ENCODE measurements at regions not wholly inside any gene's neighbourhood (a gene's known extent, or its start where the extent isn't known, plus 50 kb on each side); places are given as distances from the start of the nearest gene placed in this dataset.
A peak's percentile ranks its signal among the peaks of the same experiment; 100 is the strongest.

GRCh38 chr2:222058819-222059445 lies 239.9 kb downstream of the PAX3 start:
- DNase-seq = no peak

DNA sequence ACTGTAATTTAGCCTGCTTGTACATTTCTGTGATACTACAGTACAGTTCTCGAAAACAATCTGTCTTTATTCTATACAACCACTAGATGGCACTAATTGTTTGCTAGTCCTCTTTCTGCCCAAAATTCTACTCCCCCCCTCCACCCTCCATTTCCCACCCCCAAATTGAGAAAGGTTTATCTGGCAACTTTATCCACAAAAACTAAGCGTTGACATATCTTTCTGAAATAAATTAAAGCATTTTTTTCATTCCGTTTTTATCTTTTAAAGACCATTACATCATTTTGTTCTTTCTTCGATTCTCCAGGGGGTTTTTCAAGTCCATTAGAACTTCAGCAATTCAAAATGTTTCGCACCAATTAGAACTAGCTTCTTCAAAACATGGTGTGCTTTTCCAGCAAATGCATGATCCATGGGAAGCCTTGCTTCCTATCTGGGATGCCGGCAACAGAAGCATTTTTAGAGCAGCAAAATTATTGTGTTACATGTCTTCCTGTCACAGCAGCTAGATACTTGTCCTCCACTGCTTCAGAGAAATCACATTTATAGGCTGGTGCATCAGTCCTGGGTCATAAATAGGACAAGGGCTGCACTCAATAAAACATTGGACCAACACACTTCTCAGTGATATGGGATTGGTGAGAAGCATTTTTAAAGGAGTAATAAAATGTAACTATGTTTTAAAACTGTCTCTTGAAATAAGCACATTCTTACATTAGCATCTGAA lies 241.3 kb downstream of the PAX3 start:
- DNase-seq = peak in 1 of 2 experiments; percentile 25

DNA sequence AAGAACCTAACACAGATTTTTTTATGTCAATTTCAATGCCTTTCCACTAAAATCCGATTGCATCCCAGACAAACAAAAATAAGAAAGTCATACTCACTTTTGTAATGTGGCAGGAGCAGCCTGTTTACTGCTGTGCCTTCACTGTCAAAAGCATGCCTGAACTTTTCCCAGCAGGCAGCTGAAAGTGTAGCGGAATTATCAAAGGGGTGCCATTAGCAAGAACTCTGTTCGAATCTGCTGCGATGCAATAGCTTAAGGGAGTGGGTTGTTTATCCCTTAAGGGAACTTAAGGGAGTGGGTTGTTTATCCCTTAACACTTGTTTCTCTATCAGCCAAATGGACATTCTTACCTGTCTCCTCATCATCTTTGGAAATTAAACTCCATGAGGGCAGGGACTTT lies 243.5 kb downstream of the PAX3 start:
- DNase-seq = no peak

DNA sequence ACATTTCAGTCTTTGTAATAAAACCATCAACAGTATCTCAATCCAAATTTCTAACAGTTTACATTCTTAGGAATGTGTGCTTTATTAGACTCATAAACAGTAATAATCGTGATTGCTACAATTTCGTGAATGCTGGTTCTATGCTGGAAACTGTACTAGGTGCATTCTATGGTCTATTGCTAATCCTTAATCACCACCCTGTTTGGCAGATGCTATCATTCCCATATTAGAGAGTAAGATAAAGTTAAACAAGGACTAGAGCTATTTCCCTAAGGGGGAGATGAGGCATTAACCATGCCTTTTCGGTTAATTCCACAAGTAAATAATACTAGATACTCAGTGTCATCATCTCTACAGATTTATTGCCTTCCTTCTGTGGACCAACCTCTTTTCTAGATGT lies 244.0 kb downstream of the PAX3 start:
- no peak for DNase-seq

DNA sequence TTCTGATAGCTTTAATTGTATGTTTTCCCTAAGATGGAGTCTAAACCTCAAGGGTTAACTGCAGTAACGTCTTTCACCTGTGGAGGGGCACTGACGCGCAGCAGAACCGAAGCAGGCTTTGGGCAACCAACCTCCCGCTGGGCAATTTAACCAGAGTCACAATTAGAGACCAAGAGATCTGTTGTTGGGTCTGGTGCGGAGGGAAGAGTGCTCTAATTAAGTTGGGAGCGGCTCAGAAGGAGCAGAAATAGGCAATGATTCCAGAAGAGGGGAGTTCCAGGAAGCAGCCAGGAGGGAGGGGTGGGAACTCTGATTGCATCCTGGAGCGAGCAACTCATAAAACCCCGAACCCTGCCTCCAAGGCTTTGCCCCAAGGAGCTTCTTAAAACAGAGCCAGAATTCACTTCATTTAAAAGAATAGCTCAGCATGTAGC lies 245.8 kb downstream of the PAX3 start:
- DNase-seq = no peak

- DNase-seq = no peak
Observed at GRCh38 chr2:222050981-222051380, 247.8 kb downstream of the PAX3 start.

GRCh38 chr2:222049946-222050345 lies 248.9 kb downstream of the PAX3 start:
- DNase-seq = no peak

DNA sequence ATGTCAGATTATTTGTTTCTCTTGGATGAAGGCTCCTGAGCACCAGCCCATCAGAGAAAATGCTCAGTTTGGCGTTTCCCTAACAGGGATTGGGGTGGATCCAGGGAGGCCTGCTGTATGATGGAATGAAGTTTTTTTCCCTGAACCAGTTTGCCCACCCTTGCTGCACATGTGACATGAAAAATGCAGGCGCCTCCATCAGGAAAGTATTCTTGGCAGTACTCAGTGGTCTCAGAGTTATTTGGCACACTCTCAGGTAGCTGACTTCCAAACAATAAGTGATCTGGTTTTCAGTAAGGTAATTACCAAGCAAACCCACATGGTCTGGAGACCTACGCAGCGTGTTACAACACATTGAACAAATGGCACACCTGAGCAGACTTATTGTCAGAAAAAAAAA lies 254.9 kb downstream of the PAX3 start:
- DNase-seq = no peak

DNA sequence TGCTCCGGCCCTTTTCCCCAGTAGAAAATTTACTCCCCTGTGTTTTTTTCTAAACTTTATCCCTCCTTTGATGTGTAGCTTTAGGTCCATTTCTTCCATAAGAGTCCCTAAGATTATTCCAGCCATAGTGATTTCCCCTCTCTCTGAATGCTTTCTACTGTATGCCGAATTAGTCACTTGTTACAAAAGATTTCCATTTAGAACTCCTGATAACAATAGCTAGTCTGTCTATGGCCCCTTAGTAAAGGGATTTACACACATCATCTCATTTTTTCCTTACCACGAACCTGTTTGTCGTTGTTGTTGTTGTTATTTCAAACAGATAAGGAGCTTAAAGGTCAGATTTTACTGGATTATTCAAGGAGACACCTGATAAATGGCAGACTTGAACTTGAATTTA lies 256.1 kb downstream of the PAX3 start:
- no peak for DNase-seq

GRCh38 chr2:222040333-222040732 lies 258.5 kb downstream of the PAX3 start:
- DNase-seq = no peak

DNA sequence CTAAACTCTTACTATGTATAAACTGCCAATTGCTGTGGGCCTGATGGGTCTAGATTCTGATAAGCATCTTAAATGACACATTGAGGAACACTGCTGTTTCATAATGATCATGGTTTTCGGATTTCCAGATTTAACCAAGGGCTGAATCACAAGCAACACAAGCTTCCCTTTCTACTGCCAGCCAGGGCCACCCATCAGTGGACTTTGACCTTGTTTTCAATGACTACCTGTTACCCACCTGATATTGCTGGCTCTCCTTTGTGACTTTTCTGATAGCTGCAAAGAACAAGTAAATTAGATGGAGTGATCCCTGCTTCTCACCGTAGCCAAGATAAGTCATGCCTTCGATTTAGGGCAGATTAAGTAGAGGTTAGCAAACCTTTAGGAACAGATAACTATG lies 259.0 kb downstream of the PAX3 start:
- no peak for DNase-seq

DNA sequence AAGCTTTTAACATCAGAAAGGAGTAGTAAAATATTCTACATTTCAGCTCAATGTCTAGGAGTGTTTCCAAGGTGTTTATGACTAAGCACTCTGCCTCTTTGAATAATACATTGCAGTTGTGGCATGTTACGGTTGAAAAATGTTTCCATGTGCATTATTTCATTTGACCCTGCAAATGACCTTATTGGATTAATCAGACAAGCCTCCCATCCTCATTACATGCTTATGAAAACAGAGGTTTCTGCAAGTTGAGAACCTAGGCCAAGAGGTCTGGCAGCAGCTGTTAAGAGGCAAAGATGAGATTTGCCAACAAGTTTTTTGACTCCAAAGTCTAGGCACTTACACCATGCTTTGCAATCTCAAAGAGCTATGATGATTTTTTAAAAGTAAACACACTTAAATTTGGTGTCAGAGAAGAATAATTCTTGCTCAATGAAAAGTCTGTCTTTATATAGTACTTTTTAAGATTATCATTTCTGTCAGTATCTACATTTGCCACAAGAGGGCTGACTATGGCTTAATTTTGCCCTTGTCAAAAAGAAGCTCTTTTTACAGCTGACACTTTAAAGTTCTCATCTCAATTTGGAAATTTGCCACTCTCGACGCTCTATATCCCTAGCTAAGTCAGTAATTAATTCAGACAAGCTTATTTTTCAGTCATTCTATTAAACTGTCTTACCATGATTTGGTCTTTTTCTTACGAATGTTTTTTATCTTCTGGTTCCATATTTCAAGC lies 260.6 kb downstream of the PAX3 start:
- DNase-seq = peak; percentile 11 to 15

DNA sequence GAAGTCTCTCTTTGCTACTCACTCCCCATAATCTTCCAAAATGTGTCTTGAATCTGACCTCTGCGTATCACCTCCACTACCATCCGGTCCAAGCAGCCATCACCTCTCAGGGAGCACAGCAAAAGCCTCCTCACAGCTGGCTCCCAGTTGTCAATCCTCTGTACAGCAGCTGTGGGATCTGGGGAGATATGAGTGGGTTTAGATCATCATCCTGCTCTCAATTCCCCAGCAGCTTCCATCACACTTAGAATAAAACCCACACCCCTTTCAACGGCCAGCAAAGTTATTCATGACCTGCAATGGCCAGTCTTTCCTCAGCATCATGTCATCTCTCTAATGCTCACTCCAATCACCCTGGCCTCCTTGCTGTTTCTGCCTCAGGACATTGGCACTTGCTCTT lies 261.6 kb downstream of the PAX3 start:
- no peak for DNase-seq

GRCh38 chr2:222034058-222034457 lies 264.7 kb downstream of the PAX3 start:
- no peak for DNase-seq

DNA sequence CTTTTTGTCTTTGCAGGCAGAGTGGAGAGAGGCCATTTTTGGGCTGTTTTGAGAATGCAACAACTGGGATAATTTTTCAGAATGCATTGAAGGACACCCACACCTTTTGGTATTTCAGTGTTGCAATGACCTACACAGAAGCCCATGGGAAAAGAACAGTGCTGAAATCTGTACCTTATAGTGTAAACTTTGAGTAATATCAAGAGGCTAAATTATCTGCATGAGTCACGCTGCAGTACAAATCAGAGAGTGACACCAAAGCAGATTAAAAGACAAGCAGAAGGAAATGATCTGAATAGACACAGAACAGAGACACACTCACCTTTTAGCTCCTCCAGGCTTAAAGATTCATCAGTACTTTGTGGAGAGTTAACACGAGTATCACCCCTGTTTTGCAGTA lies 265.3 kb downstream of the PAX3 start:
- no peak for DNase-seq

DNA sequence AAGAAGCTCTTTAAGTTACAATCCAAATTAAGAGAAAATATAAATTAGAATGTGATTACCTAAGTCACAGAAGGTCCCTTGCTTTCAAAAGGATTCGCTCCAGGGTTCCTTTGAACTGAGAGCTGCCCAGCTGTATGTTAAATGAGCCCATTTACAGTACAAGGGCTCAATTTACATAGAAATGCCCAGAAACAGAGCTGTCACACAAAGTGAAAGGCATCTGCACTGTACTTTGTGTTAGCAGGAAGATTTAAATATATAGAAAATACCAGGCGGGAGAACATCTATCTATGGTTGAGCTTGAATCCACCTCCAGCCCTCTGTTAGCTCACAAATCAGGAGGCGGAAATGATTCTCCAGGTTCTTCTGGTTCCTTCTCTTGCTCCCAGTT lies 272.9 kb downstream of the PAX3 start:
- no peak for DNase-seq

- peak in 1 of 2 experiments; percentile 2 for DNase-seq
Observed at GRCh38 chr2:222024932-222025880, 273.6 kb downstream of the PAX3 start.

DNA sequence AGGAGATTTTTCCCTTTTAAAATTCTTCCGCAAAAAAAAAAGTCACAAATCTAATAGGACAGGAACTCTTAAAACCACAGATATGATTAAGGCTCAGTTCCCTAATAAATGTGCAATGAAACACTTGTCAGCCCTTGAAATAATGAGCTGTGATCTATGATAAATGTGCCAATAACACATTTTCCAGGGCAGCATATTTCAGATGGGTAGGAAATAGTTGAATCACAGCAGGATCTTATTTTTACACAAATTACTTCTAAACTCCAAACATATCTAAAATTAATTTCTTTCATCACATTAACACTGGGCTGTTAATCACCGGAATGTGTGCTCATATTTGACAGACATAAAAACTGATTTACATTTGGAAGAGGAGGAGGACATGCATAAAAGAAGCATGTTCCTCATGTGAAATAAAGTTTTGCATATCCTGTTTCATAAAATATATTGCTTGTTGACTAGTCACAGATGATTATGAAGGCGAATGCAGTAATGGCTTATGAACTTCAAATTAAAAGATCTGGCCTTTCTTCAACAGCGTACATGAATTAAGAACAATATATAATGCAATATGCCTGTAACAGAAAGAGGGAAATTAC lies 281.4 kb downstream of the PAX3 start:
- DNase-seq = no peak

DNA sequence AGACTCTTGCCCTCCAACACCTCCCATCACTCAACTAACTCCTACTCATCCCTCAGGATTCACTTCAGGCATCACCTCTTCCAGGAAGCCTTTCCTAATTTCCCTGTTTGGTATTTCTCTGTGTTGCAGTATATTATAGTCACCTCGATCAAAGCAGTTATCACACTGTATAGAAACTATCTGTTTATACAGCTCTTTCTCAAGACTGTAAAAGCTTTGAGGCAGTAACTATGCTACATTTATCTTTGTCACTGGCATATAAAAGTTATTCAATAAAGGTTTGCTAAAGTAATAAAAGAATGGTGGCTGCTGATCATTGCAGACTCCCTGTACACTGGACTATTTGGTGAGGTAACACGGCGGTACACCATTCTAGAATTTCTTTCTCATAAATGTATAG lies 284.9 kb downstream of the PAX3 start:
- no peak for DNase-seq

GRCh38 chr2:222000326-222000725 lies 298.5 kb downstream of the PAX3 start:
- no peak for DNase-seq

DNA sequence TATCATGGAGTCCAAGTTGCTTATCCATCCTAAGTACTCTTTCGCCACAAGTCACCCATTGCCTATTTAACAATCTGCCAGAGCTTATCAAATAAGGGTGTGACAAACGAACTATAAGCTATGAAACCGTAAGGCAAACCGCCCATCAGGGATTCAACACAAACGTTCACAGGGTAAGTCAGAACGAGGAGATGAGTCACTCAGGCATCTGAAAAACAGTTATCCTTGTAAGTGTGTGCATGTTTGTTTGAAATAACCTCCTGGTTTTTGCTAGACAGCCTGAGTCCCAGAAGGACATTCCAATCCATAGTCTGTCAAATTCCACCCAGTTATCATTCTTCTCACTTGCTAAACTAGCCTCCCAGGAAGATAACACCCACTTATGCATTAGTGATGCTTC lies 299.1 kb downstream of the PAX3 start:
- no peak for DNase-seq

DNA sequence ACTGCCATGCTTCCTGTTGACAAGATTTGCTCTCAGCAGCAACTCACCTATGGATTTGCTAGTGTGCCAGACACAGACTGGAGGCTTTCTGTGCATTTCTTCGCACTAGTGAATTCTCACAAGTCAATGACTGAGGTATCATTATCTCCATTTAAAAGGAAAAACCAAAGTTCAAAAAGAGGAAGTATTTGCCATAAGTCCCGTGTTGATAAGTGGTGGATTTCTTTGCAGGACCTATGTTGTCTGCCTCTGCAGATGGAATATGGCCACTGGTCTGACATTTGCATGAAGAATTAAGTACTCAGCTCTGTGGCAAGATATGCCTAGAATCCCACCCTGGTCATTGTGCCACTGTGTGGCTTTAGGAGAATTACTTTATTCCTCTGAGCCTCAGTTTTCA lies 299.6 kb downstream of the PAX3 start:
- no peak for DNase-seq

DNA sequence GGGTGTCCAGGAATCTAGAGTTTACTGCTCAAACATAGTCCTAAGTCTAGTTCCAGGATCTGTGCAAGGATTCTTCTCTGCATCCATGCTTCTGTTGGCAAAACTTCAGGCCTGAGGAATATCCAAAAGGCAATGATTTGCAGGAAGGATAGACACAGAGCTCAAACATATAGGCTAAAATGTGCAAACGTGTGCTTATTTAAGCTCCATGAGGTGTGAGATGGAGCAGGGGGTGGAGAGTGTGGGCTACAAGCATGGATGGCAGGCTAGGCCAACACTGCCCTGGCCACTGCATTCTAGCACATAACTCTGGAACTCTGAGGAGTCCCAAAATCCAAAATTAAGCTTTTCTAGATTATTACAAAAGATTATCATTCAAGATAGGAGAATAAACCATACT lies 301.1 kb downstream of the PAX3 start:
- no peak for DNase-seq
